CD1c-positive myeloid dendritic cell (primary cell): ENCODE measurements at regions not wholly inside any gene's neighbourhood (a gene's known extent, or its start where the extent isn't known, plus 50 kb on each side); places are given as distances from the start of the nearest gene placed in this dataset.

Experiments used
- DNase-seq: peaks from one replicate; pipeline ENCODE4 v3.0.0-alpha.2; 2016; ENCODE audit errors: extremely low spot score

DNA sequence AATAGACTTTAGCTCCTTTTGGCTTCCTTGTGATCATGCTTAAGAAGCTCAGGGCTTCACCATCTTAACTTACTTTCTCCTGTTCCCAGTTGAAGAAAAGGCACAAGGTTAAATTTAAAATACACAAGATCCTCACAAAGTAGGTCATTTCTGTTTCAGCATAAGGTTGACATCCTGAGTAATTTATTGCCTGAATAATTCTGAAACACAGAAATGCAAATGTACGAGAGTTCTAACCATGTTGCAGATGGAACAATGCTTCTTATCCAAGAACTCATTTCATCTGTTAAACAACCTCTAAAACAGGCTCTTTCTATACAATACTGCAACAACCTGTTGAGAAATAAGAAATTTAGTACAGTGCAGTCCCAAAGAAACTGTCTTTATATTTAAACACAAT lies 395.2 kb downstream of the BCL11A start:
- DNase-seq: no peak

DNA sequence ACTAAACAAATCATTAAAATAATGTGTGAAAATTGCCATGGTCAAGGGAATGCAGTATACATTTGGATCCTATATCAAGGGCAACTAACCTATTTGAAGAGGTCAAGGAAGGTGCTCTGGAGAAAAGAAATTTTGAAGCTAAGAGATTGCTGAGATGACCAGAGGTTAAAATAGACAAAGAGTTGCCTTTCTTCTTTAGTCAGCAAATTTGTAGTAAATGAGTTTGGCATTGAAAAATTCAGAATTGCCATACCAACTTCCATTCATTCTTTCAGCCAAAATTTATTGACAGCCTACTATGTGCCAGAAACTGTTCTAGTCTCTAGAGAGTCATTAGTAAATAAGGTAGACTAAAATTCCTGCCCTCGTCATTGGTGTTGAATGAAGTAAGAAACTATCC lies 396.2 kb downstream of the BCL11A start:
- DNase-seq: no peak

DNA sequence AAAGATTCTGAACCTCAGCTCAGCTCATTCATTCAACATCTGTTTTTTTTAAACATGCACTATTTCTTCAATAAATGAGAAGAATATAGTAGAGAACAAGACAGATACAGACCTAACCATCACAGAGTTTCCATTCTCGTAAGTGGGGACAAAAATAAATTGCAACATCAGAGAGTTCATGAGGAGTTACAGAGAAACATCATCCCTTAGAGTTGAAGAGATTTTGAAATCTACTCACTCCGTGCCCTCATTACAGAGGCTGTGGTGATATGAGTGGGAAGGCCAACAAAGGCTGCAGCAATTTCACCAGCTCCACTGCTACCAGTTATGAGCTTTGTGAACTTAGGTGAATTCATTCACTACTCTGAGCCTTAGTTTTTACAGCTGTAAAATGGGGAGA lies 399.3 kb downstream of the BCL11A start:
- no peak for DNase-seq

DNA sequence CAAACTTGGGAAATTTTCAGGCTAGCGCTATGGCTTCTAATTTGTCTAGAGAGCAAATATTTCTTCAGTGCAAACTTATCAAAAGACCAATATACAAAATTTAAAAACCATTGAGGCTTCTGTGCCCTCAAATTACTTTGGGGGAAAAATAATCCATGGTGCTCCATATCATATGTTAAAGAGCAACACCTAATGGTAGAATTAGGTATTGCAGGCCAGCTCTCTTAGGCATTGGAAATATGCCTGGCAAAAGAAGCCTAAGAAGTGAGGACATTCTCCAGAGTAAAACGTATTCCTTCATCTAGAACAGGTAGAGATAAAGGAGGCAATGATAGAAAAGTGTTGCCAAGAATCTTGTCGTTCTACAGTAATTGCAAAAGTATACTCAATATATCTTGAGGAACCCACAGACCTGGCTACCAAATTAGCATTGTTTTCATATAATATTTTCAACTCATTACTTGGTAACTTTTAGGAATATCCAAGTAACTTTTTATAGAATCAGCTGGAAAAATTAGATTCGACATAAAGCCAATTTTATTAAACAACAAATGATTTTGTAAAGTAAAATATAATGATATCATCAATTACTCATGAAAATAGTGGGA lies 401.1 kb downstream of the BCL11A start:
- peak; percentile 60 for DNase-seq

DNA sequence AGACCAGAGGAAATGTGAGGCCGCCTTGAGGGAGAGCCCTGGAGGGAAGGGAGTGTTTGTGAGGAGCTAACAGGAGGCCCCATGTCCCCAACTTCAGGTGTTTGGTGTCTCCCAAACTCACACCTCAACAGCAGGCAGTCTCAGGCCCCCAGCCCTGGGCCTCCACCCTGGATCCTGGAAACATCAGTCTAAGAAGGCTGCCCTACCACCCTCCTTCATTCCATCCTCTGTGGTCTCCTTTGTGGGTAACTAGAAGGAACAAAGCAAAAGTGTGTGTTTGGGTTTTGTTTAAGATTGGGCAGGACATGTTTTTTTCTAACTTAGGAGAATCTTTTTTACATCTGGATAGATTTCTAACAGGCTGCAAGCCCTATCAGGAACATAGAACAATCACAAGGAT lies 404.3 kb downstream of the BCL11A start:
- DNase-seq: no peak

DNA sequence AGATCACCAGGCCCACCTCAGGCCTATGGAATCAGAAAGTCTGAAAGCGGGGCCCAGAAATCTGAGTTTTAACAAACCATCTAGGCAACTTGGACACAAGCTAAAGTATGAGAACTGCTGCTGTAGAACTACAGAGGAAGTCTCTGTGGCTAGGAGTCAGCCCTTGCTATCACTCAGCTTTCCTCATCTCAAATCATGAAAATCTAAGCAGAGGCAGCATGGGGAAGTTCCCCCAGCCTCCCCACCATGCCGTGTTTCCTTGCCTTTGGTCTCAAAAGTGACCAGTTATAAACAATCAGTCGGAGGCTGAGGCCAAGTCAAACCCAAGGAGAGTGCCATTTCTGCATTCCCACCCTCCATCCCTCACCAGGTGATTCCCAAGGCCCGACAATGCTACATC lies 404.7 kb downstream of the BCL11A start:
- peak; percentile 5 for DNase-seq

DNA sequence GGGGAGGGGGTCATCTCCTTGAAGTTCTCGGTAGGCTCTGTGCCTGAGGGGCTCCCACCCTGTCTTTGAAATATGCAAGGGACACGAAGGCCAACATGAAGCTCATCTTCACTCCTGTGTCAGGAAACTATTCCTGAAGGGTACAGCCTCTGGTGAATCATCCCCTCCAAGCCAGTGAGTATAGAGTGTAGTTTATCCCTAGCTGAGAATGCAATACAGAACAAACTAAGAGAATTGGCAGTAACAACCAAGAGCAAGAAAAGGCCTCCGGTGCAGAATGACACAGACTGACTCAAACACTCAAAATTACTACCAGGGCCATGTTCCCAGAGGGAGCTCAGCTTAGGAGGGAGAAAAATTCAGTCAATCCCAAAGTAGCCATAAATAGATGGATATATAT lies 413.3 kb downstream of the BCL11A start:
- no peak for DNase-seq

DNA sequence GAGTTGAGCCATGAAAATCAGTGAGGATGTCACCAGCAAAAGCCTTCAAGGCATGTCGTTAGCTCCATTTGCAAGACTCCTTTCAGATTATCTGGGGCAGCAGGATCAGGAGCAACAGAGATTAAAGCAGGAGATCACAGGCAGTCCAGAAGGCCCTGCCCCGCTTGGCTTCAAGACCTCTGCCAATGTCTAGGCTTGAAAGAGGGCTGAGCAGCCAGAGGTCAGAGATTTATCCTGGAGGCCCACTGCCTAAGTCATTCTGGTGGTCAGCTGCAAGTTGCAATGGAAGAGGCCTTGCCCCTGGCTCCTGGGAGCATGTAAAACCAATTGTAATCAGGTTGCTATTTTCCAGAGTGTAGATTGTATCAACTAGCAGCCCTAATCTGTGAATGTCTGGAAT lies 416.5 kb downstream of the BCL11A start:
- DNase-seq: no peak

DNA sequence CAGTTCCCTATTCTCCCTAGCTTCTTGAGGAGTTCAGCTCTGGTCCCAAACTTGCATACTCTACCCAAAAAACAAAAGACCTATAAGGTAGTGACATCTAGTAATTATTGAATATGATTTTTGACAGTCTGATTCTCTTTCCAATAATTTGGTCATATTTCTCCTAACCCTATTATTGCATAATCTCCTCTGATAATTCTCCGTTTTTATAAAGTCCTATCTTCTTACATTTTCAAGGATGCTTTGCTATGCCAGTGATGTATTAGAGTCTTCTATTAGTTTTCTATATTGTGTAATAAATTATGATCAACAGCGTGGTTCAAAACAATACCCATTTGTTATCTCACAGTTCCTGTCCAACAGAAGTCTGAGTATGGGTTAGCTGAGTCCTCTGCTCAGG lies 426.3 kb downstream of the BCL11A start:
- no peak for DNase-seq

DNA sequence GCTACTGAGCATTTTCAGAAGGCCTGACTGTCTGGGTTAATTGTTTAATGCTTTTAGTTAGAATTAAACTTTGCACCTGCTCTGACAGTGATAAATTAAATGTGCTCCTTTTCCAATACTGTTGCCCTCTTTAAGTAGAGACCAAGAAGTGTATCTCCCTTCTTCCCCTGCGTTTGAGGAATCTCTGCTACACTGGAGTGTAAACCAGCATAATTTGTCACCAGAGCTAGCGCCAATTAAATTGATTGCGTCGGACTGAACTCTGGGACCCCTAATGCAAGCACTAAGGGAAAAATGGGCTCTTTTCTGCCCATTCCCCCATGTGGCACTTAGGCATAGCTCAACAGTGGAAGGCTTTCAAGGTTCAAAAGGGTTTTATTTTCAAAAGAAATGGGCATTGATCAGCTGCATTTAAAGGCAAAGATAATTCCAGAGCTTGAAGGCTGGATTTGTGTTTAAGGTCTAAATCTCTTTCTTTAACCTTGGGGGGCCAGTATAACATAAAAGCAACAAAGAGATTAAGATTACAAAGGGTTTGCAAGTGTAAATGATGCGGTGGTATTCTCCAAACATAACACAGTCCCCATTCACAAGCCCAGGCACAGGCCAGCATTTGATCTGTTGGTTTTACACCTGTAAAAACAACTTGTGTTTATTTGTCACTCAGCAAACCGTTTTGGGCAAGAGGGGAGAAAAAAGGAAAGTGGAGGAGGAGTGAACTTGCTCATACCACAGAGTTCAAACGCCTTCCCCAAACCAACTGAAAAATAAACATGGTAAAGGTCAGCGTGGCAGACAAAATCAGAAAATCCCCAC lies 427.6 kb downstream of the BCL11A start:
- DNase-seq: no peak

DNA sequence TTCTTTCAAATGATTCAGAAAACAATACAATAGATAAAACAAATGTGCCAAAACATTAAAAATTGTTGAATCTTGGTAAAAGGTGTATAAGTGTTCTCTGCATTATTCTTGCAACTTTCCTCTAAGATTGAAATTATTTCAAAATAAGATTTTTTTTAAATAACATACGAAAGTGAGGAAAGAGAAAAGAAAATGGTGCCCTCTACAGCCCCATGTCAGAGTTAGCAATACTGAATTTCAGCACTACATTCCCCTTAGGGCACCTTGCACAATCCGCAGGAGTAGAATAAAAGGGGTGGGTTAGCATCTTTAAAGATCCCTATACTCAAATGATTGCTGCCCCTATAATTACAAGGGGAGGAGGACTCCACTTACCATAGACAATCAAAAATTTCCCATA lies 433.7 kb downstream of the BCL11A start:
- DNase-seq: no peak

DNA sequence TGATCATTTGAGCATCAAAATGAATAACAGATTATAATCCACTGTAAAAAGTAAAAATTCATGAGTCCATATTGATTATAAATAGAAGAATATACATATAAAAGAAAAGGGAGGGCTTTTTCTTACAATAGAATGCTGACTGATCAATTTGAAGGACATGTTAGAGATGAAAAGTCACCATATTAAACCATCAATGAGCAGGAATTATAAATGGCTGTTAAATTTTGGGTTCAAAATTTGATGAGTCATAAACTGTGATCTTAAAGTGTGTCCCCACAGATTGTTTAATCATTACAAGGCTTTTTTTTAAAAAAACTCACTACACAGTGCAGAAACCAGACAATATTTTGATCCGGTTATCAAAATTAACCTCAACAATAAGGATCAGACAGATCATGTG lies 434.5 kb downstream of the BCL11A start:
- DNase-seq: no peak

DNA sequence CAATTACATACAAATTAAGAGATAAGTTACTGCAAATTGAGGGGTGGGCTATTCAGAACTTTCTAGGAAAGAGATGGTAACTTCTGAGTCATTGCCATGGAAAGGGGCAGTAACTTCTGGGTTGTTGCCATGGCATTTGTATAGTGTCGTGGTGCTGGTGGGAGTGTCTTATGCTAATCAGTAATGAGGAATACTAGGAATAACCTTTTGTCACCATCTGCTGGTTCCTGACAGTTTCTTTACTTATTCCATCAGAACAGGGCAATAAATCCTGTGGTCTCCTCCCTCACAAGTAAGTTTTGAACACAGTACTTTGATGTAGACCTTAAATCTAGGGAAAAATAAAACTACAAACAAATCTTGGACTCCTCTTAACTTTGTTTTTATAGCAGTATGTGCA lies 435.4 kb downstream of the BCL11A start:
- peak; percentile 12 for DNase-seq

DNA sequence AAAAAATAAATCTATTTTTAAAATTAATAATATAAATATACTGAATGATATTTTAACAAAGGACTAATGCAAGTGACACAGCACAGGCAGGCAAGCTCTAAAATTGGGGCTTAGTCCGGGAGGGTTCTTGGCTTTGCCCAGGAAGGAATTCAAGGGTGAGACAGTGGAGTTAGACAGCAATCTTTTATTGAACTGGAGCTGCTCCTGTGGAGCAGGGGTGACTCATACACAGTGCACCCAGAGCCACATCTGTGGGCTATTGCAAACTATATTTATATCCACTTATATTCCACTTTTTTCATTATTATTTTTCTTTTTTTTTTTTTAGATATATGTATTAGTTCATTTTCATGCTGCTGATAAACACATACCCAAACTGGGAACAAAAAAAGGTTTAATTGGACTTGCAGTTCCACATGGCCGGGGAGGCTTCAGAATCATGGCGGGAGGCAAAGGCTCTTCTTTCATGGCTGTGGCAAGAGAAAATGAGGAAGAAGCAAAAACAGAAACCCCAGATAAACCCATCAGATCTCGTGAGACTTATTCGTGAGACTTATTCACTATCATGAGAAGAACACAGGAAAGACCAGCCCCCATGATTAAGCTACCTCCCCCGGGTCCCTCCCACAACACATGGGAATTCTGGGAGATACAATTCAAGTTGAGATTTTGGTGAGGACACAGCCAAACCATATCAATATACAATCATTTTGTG lies 437.1 kb downstream of the BCL11A start:
- DNase-seq: peak; percentile 6

DNA sequence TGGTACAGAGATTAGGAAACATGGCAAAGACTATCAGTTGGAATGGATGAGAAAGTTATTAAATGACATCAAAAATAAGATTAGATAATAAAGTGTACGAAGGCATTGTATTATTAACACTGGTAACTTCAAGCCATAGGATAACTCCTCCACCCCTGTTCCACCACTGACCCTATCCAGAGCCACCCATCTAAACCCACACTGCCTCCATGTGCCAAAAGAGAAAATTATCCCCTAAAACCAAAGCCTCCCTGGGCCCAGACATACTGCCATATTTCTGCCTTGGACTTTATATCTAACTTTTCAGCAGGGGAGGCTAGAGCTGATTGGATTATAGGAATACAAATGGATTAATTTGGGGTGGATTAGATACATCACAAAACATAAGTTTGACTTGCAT lies 443.7 kb downstream of the BCL11A start:
- no peak for DNase-seq

DNA sequence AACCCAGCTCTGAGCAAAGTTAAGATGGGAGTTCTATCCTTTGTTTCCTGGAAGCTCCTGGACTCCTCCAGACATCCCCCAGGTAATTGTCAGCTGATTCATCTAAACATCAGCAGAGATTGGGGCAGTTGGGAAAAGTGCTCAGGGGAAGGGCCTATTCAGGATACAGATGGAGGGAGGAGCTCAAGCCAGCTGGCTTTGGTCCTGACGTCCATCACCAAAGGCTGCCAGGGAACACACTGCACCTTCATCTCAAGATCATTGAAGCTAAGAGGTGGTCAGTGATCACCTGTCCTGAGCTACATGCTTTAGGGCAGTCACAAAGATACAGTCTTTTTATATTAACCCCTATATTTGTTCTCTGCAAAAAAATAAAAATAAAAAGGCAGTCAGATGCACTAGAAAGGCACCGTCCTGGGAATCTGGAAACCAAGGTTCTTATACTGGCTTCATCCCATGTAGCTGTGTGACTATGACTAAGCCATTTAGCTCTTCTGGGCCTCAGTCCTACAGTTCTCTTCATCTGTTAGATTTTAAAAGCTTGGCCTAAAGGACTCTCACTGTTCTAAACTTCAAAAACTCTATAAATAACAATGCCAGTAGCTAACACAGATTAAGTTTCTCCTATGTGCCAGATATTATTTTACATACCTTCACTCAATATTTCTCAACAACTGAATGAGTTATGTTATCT lies 446.5 kb downstream of the BCL11A start:
- DNase-seq: no peak

DNA sequence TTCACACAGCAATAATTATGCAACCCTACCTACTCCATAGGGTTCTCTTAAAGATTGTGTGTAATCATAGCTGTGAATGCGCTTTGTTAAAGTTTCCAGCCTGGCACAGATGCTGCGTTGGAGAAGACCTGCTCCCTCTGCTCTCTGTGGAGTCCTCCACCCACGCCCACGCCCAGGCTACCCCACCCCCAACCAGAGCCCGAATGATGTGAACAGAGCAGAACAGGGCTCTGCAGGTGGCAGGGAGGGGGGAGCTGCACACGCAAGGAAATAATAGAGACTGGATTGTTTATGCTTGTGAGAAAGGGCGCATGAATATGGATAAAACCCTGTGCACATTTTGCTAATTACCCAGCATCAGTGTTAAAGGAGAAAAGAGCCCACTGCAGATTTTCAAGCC lies 447.5 kb downstream of the BCL11A start:
- DNase-seq: no peak

DNA sequence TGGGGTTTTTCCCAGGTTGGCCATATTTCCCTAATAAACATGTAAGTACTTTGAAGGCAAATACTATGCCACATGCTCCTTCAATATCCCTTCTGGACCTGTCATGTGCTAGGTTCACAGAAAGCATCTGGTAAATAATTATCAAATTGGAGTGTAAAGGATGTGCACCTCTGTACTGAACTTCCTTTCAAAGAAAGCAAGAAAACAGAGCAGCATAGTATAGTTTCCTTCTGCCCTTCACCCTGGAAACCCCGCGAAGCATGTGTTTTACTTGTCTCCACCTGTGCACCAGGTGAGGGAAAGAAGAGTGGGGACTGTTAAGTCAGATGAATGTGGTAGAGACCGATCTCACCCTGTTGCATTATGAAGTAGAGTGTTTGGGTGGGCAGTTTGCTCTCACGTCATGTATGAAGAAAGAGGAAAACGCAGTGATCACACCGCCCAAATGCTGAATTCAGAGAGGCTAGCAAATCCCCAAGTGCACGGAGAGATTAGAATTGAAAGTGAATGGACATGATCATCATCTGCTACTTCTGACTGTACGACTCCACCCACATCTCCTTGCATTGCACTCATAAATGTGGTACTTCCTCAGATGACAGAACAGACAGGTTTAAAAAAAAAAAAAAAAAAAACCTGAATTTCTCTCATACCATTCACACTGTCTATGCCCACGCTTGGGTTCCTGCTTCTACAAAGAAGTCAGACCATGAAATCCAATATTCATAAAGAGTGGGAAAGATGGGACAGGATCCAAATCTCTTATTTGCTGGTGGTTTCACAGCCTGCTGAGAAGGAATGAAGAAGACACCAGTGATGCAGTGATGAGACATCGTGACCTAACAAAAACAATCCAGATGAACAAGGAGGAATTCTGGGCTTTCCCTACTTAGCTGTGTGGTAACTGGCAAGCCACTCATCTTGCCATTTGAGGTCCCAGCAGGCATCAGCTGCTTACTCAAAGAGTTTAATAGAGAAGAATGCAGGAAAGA lies 448.6 kb downstream of the BCL11A start:
- DNase-seq: peak; percentile 52

DNA sequence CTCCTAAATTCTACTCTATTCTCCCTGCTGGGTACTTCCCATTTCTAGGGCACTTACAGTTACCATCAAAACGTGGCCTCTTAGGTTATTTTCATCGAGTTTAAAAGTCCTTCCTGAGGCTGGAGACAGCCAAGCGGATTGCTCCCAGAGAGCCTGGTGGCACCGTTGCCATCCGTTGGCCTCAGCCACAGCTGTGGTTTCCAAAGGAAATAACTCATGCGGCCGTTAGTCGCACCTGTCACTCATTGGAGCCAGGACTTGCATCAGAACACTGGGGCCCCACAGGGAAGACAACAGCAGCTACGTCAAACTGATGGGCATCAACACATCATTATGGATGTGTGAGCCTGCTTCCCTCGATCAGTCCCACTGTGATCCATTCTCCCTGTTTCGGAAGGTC lies 453.4 kb downstream of the BCL11A start:
- DNase-seq: no peak

DNA sequence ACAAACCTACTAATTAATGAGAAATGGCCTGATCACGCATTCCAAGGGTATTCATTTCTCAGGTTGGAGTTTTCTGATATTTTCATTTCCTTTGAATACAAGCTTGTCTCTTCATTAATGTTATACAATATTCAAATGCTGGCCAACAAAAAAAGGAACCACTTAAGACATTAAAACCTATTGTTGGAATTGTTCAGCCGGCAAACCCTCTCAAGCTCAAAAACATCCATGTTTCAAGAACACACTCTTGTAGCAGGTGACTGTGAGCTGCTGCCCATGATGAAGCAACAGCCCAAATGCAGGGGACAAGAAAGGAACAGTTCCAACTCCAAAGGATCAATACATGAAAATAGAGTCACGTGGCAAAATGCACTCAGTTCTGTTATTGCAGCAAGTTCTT lies 454.5 kb downstream of the BCL11A start:
- no peak for DNase-seq

DNA sequence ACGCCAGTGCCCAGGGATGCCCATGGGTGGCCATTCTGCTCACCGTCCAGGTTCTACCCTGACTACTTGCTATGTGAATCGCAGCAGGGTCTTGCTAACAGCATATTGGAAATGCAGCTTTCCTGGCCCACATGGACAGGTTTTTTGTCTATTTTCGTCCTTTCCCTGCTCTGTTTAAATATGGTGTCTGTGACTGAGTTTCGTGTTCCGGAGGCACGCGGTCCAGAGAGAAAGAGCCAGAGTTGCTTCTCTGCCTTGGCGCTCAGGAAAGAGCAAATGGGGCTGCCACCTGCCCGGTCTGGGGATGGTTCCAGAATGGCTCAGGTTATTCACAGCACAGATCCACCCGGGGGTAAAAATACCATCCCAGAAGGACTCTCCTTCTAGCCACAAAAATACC lies 456.2 kb downstream of the BCL11A start:
- no peak for DNase-seq
